ENCODE measurements at regions not wholly inside any gene's neighbourhood (a gene's known extent, or its start where the extent isn't known, plus 50 kb on each side); places are given as distances from the start of the nearest gene placed in this dataset.

DNA sequence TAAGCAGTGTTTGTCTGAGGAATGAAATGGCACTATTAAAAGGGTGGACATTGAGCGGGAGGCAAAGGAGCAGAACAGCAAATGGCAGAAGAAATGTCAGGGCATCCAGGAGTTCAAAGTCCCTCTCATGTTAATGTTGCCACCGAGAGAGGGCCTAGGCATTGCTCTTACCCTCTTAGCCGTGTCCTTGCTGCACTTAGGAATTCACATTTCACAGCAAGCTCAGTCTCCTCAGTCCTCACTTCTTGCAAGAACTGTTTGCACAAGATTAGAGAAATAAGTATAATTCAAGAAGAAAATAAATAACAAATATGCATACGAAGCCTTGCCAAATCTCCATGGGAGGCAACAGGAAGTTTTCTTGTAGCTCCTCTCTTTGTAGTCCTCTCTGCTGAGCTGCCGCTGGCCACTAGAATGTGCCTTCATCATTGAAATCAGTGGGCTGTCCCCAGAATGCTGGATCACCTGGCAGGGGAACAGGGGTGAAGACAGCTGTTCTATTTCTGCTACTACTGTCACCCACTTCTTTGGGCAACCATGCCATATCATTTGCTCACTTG is 205.8 kb downstream of the ZNF326 start:
- no peak for DNase-seq (ENCODE audit: low spot score)

- no peak for DNase-seq (ENCODE audit: low spot score)
Observed at GRCh38 chr1:90198616-90199332, 203.9 kb downstream of the ZNF326 start.

GRCh38 chr1:90193116-90193515 is 198.2 kb downstream of the ZNF326 start:
- no peak for DNase-seq (ENCODE audit: low spot score)

GRCh38 chr1:90192408-90192807 is 197.5 kb downstream of the ZNF326 start:
- no peak for DNase-seq (ENCODE audit: low spot score)

GRCh38 chr1:90190523-90190922 is 195.6 kb downstream of the ZNF326 start:
- no peak for DNase-seq (ENCODE audit: low spot score)

DNA sequence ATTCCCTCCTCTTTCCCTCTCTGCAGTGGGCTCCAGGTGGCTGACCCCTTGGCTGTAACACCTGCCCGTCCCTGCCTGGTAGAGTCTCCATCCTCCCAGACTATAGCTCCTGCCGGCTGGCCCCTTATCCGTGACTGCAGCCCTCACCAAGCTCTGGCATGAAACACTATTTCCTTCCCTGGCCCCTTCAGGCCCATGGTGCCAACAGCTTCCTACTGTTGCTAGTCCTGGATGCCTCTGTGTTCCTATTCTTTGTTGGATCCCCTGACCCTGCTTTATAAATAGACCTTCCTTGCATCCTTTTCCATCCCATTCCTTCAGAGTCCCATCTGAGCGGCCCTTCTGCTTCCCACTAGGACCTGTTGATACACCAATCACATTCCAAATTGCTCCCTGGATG is 195.0 kb downstream of the ZNF326 start:
- no peak for DNase-seq (ENCODE audit: low spot score)

DNA sequence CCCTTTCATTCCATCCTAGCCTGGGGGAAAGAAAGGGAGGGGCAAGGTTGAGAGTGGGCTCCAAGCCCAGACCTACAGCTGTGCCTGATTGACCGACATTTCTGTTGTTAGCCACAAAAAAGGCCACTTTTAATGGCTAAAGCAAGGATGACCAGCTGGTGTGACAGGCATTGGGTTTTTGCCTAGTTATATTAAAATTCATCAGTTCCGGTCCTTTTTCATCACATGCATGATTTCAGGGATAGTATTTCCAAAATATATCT is 192.3 kb downstream of the ZNF326 start:
- no peak for DNase-seq (ENCODE audit: low spot score)

- no peak for DNase-seq (ENCODE audit: low spot score)
Observed at GRCh38 chr1:90186506-90187322, 191.8 kb downstream of the ZNF326 start.

DNA sequence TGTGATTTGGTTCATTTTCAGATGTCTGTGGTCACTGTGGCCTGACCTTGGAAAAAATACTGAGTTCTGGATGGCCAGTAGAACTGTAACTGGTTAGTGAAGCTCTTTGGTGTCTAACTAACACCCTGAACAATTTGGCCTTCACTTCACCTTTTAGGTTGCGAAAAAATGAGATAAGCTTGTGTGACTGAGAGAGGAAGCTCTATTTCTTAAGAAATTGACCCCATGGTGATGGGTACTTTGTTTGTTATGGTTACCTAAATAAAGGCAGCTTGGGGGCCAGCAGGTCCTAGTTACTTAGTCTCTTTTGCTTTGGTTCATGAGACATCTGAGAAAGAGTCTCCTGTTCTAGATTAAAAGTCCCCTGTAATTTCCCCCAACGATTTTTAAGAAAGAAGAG is 181.6 kb downstream of the ZNF326 start:
- no peak for DNase-seq (ENCODE audit: low spot score)

DNA sequence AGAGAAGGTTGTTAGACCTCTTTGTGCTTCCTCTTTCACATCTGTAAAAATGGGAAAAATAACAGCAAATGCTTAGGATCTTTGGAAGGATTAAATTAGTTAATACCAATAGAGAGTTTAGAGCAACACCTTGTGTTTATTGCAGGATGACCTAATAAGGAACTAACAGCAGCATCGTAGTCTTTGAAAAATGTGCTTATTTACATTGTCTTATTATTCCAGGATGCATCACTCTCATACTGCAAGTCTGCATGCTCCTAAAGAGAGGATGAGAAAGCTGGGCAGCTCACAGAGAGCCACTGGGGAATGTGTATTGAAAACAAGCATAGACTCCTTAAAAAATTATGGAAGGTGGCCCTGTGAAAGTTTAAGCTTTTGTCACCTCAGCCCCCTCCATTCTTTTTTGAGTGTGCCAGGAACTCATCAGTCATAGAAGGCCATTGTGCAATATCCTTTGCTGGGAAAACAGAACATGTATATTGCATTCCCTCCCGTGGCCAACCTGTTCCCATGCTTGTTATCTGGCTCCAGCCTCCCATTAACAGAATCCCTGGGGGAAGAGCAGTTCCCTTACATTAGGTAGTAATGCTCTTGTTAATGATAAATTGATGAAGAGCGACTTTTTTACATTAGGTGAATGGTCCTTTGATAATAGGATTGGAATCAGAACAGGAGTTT is 180.7 kb downstream of the ZNF326 start:
- DNase-seq (ENCODE audit: low spot score), result no peak

DNA sequence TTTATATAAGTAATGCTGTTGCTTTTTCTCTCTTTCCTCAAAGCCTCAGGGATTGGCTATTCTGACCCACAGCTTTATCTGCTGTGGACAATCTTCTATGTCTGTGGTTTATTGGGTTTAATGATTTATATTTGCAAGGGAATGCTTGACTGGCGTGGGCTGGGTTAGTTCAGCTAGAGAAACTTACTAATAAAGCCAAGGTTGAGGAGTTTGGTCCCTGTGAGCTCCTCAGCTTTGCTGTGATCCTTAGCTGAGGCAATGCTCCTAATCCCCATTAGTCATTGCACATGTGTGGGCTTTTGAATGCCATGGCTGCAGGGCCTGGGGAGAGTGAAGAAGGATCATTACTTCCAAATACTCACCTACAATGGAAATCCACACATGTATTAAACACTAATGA is 179.3 kb downstream of the ZNF326 start:
- DNase-seq (ENCODE audit: low spot score), result no peak

DNA sequence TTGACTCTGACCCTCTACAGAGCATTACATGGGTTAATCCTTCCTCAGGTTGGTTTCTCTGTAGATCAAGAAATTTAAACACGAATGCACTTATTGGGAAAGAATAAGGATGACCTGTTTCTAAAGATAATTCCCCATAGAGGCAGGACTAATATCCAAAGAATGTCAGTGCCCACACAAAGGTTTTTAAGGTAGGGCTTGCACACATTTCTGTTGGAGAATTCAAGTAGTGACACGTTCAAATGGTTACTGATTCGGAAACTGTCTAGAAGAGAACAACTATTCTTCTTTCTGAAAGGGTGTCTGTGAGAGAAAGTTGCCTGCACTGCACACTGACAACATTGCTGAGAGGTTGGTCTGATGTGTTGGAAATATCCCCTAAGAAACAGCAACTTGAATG is 167.3 kb downstream of the ZNF326 start:
- DNase-seq (ENCODE audit: low spot score), result no peak

- no peak for DNase-seq (ENCODE audit: low spot score)
Observed at GRCh38 chr1:90161625-90162024, 166.7 kb downstream of the ZNF326 start.

DNA sequence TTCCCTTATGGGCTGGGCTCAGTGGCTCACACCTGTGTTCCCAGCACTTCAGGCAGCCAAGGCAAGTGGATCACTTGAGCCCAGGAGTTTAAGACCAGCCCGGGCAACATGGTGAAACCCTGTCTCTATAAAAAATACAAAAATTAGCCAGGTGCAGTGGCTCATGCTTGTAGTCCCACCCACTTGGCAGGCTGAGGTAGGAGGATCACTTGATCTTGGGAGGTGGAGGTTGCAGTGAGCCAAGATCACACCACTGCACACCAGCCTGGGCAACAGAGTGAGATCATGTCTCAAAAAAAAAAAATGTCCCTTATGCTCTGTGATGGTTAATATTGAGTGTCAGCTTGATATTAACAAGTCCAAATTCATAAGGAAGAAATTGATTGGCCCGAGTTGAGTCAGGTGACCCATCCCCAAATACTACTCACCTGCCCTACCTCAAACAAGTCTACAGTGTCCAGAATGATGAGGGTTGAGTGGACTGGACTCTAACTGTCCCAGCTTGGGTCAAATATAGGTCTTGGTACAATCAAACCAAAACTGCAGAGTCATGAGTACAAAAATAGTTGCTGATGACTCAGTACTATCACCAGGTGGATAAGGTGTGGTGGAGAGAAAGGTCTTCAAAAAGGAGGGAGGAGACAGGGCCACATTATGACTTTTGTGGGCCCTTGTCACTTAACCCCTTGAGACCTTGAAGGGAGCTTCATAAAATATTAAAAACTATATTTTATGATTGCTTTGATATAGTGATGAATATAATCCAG is 161.0 kb downstream of the ZNF326 start:
- no peak for DNase-seq (ENCODE audit: low spot score)

- DNase-seq (ENCODE audit: low spot score), result no peak
Observed at GRCh38 chr1:90154711-90155110, 159.8 kb downstream of the ZNF326 start.

GRCh38 chr1:90149101-90149500 is 154.2 kb downstream of the ZNF326 start:
- DNase-seq (ENCODE audit: low spot score), result no peak

- no peak for DNase-seq (ENCODE audit: low spot score)
Observed at GRCh38 chr1:90147093-90147492, 152.2 kb downstream of the ZNF326 start.

- DNase-seq (ENCODE audit: low spot score), result no peak
Observed at GRCh38 chr1:90144820-90145219, 149.9 kb downstream of the ZNF326 start.

- no peak for DNase-seq (ENCODE audit: low spot score)
Observed at GRCh38 chr1:90143591-90143990, 148.7 kb downstream of the ZNF326 start.

GRCh38 chr1:90142697-90143096 is 147.8 kb downstream of the ZNF326 start:
- no peak for DNase-seq (ENCODE audit: low spot score)

DNA sequence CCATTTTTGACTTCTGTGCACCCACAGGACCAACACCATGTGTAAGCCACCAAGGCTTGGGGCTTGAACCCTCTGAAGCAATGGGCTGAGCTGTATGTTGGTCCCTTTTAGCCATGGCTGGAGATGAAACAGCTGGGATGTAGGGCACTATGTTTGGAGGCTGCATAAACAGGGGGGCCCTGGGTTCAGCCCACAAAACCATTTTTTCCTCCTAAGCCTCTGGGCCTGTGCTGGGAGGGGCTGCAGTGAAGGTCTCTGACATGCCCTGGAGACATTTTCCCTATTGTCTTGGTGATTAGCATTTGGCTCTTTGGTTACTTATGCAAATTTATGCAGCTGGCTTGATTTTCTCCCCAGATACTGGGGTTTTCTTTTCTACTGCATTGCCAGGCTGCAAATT is 144.9 kb downstream of the ZNF326 start:
- no peak for DNase-seq (ENCODE audit: low spot score)

GRCh38 chr1:90135286-90135685 is 140.4 kb downstream of the ZNF326 start:
- DNase-seq (ENCODE audit: low spot score), result no peak

Data from AG08396 (cell line).